ENCODE measurements at regions not wholly inside any gene's neighbourhood (a gene's known extent, or its start where the extent isn't known, plus 50 kb on each side); places are given as distances from the start of the nearest gene placed in this dataset.

DNA sequence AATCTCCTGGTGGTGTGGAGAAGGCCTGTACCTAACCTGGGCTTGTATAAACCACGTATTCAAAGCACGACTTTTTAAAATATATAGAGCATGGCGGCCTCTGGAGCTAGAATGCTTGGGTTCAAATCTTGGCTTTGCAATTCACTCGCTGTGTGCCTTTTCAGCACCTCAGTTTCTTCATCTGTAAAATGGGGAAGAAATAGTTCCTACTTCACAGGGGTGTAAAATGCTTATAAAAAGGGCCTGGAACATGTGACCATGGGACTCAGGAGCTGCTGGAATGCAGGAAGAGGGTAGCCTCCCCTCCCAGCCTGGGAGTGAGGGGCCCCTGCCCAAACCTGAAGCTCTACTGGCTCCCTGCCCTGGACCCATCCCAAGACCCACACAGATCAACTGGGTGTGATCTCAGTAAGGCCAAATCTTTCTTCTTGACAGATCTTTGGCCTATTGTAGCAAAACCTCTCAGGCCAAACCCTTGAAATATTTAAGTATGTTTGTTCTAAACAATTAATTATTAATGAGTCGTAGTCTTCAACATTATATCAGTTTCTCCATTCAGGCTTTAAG is 269.0 kb downstream of the ZSWIM6 start:
- Histone ChIP-seq H3K36me3 (no peaks in the 10 kb centered on the region), H3K4me3 (no peak overlapping the region), H3K9me3 (no peaks in the 10 kb centered on the region), H3K4me1 (peaks cover 0 to 21% (median 16%) of the 10 kb centered on the region in 4 donors), H3K27me3 (no peaks in the 10 kb centered on the region), H3K27ac (no peak overlapping the region)
- no peak for DNase-seq
- intact Hi-C loops (cut with DNase I; ENCODE audit: low total_unique reads), result no loop called here
- TF ChIP-seq, protein P1, sequence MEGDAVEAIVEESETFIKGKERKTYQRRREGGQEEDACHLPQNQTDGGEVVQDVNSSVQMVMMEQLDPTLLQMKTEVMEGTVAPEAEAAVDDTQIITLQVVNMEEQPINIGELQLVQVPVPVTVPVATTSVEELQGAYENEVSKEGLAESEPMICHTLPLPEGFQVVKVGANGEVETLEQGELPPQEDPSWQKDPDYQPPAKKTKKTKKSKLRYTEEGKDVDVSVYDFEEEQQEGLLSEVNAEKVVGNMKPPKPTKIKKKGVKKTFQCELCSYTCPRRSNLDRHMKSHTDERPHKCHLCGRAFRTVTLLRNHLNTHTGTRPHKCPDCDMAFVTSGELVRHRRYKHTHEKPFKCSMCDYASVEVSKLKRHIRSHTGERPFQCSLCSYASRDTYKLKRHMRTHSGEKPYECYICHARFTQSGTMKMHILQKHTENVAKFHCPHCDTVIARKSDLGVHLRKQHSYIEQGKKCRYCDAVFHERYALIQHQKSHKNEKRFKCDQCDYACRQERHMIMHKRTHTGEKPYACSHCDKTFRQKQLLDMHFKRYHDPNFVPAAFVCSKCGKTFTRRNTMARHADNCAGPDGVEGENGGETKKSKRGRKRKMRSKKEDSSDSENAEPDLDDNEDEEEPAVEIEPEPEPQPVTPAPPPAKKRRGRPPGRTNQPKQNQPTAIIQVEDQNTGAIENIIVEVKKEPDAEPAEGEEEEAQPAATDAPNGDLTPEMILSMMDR (IDR thresholded peaks at IDR 0.05), result no peak

DNA sequence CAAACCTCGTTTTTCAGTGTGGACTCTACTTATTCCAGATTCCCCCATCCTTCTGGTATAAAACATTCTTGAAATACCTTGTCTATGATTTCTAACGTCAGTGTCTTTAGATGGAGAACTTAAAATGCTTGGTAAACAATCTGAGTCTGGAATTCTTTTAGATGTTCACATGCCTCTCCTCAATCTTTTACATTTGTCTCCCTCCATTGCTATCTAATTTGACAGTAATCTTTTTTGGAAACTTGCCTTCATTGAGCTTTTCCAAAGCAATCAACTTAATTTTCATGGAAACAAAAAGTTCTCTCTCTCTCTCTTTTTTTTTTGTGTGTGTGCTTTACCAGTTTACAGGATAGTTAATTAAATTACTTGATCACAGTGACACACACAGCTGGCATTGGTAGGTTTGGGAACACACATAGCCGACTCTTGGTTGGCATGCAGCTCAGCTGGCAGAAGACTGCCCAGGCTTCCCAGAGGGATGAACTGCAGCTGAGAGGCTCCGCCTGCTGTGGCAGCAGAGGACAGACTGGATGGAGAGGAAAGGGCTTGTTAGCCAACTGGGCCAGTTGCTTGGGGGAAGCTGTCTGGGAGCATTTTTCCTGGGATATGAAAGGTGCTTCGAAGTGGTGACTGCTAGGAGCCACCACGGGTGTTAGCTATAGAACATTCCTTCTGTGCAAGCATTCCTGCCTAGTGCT is 271.3 kb downstream of the ZSWIM6 start:
- intact Hi-C loops (cut with DNase I; ENCODE audit: low total_unique reads), result no loop called here
- TF ChIP-seq, protein P1 (IDR thresholded peaks at IDR 0.05), result peak in 1 of 2 experiments; percentile 9
- H3K27me3 ChIP-seq, result no peaks in the 10 kb centered on the region
- peaks cover 0 to 21% (median 16%) of the 10 kb centered on the region in 4 donors for H3K4me1 ChIP-seq
- H3K36me3 ChIP-seq, result no peaks in the 10 kb centered on the region
- no peaks in the 10 kb centered on the region for H3K9me3 ChIP-seq
- H3K4me3 ChIP-seq, result no peak overlapping the region
- no peak overlapping the region for H3K27ac ChIP-seq
- no peak for DNase-seq

- no peak overlapping the region for H3K27ac ChIP-seq
- H3K4me3 ChIP-seq, result no peak overlapping the region
- H3K36me3 ChIP-seq, result no peaks in the 10 kb centered on the region
- TF ChIP-seq, protein P1 (IDR thresholded peaks at IDR 0.05), result no peak
- no peaks in the 10 kb centered on the region for H3K9me3 ChIP-seq
- intact Hi-C loops (cut with DNase I; ENCODE audit: low total_unique reads), result no loop called here
- peaks cover 0 to 18% (median 15%) of the 10 kb centered on the region in 4 donors for H3K4me1 ChIP-seq
- no peaks in the 10 kb centered on the region for H3K27me3 ChIP-seq
- no peak for DNase-seq
These were observed 272.3 kb downstream of the ZSWIM6 start for GRCh38 chr5:61604076-61605025.

- H3K36me3 ChIP-seq, result no peaks in the 10 kb centered on the region
- H3K27me3 ChIP-seq, result no peaks in the 10 kb centered on the region
- TF ChIP-seq, protein P1 (IDR thresholded peaks at IDR 0.05), result no peak
- intact Hi-C loops (cut with DNase I; ENCODE audit: low total_unique reads), result no loop called here
- no peaks in the 10 kb centered on the region for H3K9me3 ChIP-seq
- no peak overlapping the region for H3K27ac ChIP-seq
- H3K4me3 ChIP-seq, result no peak overlapping the region
- no peak for DNase-seq
- peaks cover 0 to 24% (median 5%) of the 10 kb centered on the region in 4 donors for H3K4me1 ChIP-seq
These were observed 278.0 kb downstream of the ZSWIM6 start for GRCh38 chr5:61609840-61610677.

DNA sequence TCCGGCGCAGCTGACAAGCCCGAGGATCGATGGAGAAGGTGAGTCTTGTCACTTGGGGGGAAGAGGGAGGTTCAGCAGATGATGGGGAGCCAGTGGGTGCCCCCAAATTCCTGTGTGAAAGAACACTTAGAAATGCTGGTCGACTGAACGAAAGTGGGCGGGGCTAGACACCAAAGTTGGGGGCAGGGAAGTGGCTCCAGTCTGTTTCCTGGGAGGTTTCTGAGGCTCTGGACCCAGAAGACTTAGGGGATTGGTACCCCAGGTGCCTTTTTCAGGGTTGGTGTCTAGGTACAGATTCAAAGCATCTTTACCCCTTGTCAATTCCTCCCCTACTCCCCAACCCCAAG is 278.6 kb downstream of the ZSWIM6 start:
- intact Hi-C loops (cut with DNase I; ENCODE audit: low total_unique reads), result no loop called here
- Histone ChIP-seq H3K27me3 (no peaks in the 10 kb centered on the region), H3K27ac (no peak overlapping the region), H3K4me1 (peaks cover 0 to 25% (median 5%) of the 10 kb centered on the region in 4 donors), H3K36me3 (no peaks in the 10 kb centered on the region), H3K9me3 (no peaks in the 10 kb centered on the region), H3K4me3 (no peak overlapping the region)
- no peak for DNase-seq
- TF ChIP-seq, protein P1 (IDR thresholded peaks at IDR 0.05), result no peak
